PC-3 (cell line): ENCODE measurements at regions not wholly inside any gene's neighbourhood (a gene's known extent, or its start where the extent isn't known, plus 50 kb on each side); places are given as distances from the start of the nearest gene placed in this dataset.

Experiments
- ATAC-seq: fragments of 200-7000 bp; cut with Tn5 transposase; 2 replicates; pipeline ENCODE4 v1.9.1; 2020; ENCODE audit warnings: mild to moderate bottlenecking, moderate library complexity
- BruUV-seq: library from RNA; stranded (reverse); fragments of 400-500 nt; replicated peaks from 2 replicates; lab custom pipeline; 2021; lab: Mats Ljungman, UMichigan
- CTCF ChIA-PET: fragments of 300-600 bp; sonication (Branson Sonifier 250); formaldehyde crosslinking; loops from one replicate; lab custom pipeline; 2022; ENCODE audit warnings: antibody characterized with exemption; lab: Charles Lee
- POLR2A ChIA-PET: fragments of 300-600 bp; sonication (Branson Sonifier 250); formaldehyde crosslinking; loops from one replicate; lab custom pipeline; 2022; ENCODE audit warnings: antibody characterized with exemption; ENCODE audit not compliant: unreplicated experiment; lab: Charles Lee
- DNase-seq: peaks from one replicate; pipeline ENCODE4 v3.0.0-alpha.2; 2015
- H2AFZ ChIP-seq: fragments of 300-600 bp; sonication (generic); 2 replicates; pipeline ENCODE4 v1.6.0; 2016; ENCODE audit warnings: antibody characterized with exemption, low read length
- H3F3A ChIP-seq: fragments of 300-600 bp; sonication (generic); one replicate; pipeline ENCODE4 v1.6.0; 2017; ENCODE audit warnings: antibody characterized with exemption, low read length, control low read depth, mild to moderate bottlenecking; ENCODE audit not compliant: unreplicated experiment
- H3K27ac ChIP-seq: fragments of 300-600 bp; sonication (generic); 2 replicates; pipeline ENCODE4 v1.5.1; 2016; ENCODE audit warnings: mild to moderate bottlenecking, low read length
- H3K27me3 ChIP-seq: fragments of 300-600 bp; sonication (generic); 2 replicates; pipeline ENCODE4 v1.6.1; 2016; ENCODE audit warnings: low read length, mixed read lengths
- H3K36me3 ChIP-seq: fragments of 300-600 bp; sonication (generic); 2 replicates; pipeline ENCODE4 v1.6.1; 2016; ENCODE audit warnings: low read depth, mixed run types, low read length, mixed read lengths
- H3K4me1 ChIP-seq: fragments of 300-600 bp; sonication (generic); 2 replicates; pipeline ENCODE4 v1.5.1; 2016; ENCODE audit warnings: low read length; ENCODE audit not compliant: insufficient read depth
- H3K4me2 ChIP-seq: fragments of 300-600 bp; sonication (generic); 2 replicates; pipeline ENCODE4 v1.6.0; 2016; ENCODE audit warnings: low read length
- H3K4me3 ChIP-seq: fragments of 300-600 bp; sonication (generic); 2 replicates; pipeline ENCODE4 v1.5.1; 2016; ENCODE audit warnings: mild to moderate bottlenecking, low read length, mixed read lengths
- H3K79me2 ChIP-seq: fragments of 300-600 bp; sonication (generic); 2 replicates; pipeline ENCODE4 v1.6.1; 2017; ENCODE audit warnings: low read length, mixed read lengths
- H3K9ac ChIP-seq: fragments of 300-600 bp; sonication (generic); 2 replicates; pipeline ENCODE4 v1.6.0; 2016; ENCODE audit warnings: mild to moderate bottlenecking, low read length
- H3K9me2 ChIP-seq: fragments of 300-600 bp; sonication (generic); replicated peaks from 2 replicates; pipeline ENCODE4 v1.6.1; 2016; ENCODE audit warnings: mixed run types, low read length, mixed read lengths
- H3K9me3 ChIP-seq: fragments of 300-600 bp; sonication (generic); 2 replicates; pipeline ENCODE4 v1.6.1; 2016; ENCODE audit warnings: low read length, mixed read lengths
- H4K20me1 ChIP-seq: fragments of 300-600 bp; sonication (generic); 2 replicates; pipeline ENCODE4 v1.6.1; 2016; ENCODE audit warnings: low read length, mixed read lengths
- EZH2 ChIP-seq: fragments of 300-600 bp; sonication (generic); IDR thresholded peaks from one replicate; pipeline ENCODE4 v1.6.1; 2017; ENCODE audit warnings: antibody characterized with exemption, mild to moderate bottlenecking, low read length; ENCODE audit not compliant: unreplicated experiment
- EZH2phosphoT487 ChIP-seq: fragments of 300-600 bp; sonication (generic); IDR thresholded peaks from 2 replicates; pipeline ENCODE4 v1.6.1; 2018; ENCODE audit warnings: mild to moderate bottlenecking, antibody characterized with exemption, low read length, borderline replicate concordance
- intact Hi-C: fragments of 100-400 bp; cut with micrococcal nuclease; formaldehyde crosslinking; loops from 2 replicates; pipeline ENCODE4 v1.9.0; 2023
- TF ChIP-seq, protein P1 (sequence below): fragments of 300-600 bp; sonication (generic); conservative IDR thresholded peaks from 2 replicates; pipeline ENCODE4 v1.5.1; 2017; ENCODE audit warnings: antibody characterized with exemption, low read depth, mild to moderate bottlenecking, low read length

- ChIA-PET CTCF (no interaction called here), POLR2A (no interaction called here)
- H4K20me1 ChIP-seq, result no peaks in the 10 kb centered on the region
- no peaks in the 10 kb centered on the region for H3K4me1 ChIP-seq
- no peaks in the 10 kb centered on the region for H3K79me2 ChIP-seq
- no peak overlapping the region for H3K9ac ChIP-seq
- H3K9me2 ChIP-seq, result no peaks in the 10 kb centered on the region
- TF ChIP-seq, protein P1, sequence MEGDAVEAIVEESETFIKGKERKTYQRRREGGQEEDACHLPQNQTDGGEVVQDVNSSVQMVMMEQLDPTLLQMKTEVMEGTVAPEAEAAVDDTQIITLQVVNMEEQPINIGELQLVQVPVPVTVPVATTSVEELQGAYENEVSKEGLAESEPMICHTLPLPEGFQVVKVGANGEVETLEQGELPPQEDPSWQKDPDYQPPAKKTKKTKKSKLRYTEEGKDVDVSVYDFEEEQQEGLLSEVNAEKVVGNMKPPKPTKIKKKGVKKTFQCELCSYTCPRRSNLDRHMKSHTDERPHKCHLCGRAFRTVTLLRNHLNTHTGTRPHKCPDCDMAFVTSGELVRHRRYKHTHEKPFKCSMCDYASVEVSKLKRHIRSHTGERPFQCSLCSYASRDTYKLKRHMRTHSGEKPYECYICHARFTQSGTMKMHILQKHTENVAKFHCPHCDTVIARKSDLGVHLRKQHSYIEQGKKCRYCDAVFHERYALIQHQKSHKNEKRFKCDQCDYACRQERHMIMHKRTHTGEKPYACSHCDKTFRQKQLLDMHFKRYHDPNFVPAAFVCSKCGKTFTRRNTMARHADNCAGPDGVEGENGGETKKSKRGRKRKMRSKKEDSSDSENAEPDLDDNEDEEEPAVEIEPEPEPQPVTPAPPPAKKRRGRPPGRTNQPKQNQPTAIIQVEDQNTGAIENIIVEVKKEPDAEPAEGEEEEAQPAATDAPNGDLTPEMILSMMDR, result no peak
- TF ChIP-seq EZH2 (no peak), EZH2phosphoT487 (no peak)
- H3K4me3 ChIP-seq, result no peak overlapping the region
- no peak overlapping the region for H3K27ac ChIP-seq
- no peaks in the 10 kb centered on the region for H3F3A ChIP-seq
- intact Hi-C loops, result no loop called here
- BruUV-seq, result no TSS peak
- no peaks in the 10 kb centered on the region for H3K27me3 ChIP-seq
- ATAC-seq, result no peak
- H2AFZ ChIP-seq, result no peak overlapping the region
- DNase-seq, result no peak
- H3K36me3 ChIP-seq, result no peaks in the 10 kb centered on the region
- H3K4me2 ChIP-seq, result no peak overlapping the region
- H3K9me3 ChIP-seq, result no peaks in the 10 kb centered on the region
Observed at GRCh38 chr10:111556666-111557065, 479.8 kb downstream of the ADRA2A start.

GRCh38 chr10:111558211-111558610 lies 481.4 kb downstream of the ADRA2A start:
- H3K9ac ChIP-seq, result no peak overlapping the region
- H4K20me1 ChIP-seq, result no peaks in the 10 kb centered on the region
- H3K4me2 ChIP-seq, result no peak overlapping the region
- DNase-seq (no peak), ATAC-seq (no peak)
- H3K79me2 ChIP-seq, result no peaks in the 10 kb centered on the region
- H3K9me2 ChIP-seq, result no peaks in the 10 kb centered on the region
- no peaks in the 10 kb centered on the region for H3F3A ChIP-seq
- no peak for TF ChIP-seq EZH2
- TF ChIP-seq EZH2phosphoT487, result no peak
- TF ChIP-seq, protein P1, result no peak
- H3K36me3 ChIP-seq, result no peaks in the 10 kb centered on the region
- no peaks in the 10 kb centered on the region for H3K4me1 ChIP-seq
- CTCF ChIA-PET, result no interaction called here
- H2AFZ ChIP-seq, result no peak overlapping the region
- intact Hi-C loops, result no loop called here
- no peak overlapping the region for H3K4me3 ChIP-seq
- BruUV-seq, result no TSS peak
- no peak overlapping the region for H3K27ac ChIP-seq
- POLR2A ChIA-PET, result no interaction called here
- no peaks in the 10 kb centered on the region for H3K9me3 ChIP-seq
- no peaks in the 10 kb centered on the region for H3K27me3 ChIP-seq

- Histone ChIP-seq H2AFZ (no peak overlapping the region), H3K27ac (no peak overlapping the region), H3F3A (no peaks in the 10 kb centered on the region), H3K4me1 (no peaks in the 10 kb centered on the region), H3K4me2 (no peak overlapping the region), H3K36me3 (no peaks in the 10 kb centered on the region), H3K27me3 (no peaks in the 10 kb centered on the region), H3K79me2 (no peaks in the 10 kb centered on the region), H3K9me2 (no peaks in the 10 kb centered on the region), H3K9ac (no peak overlapping the region), H3K4me3 (no peak overlapping the region), H3K9me3 (no peaks in the 10 kb centered on the region), H4K20me1 (no peaks in the 10 kb centered on the region)
- ATAC-seq (no peak), DNase-seq (no peak)
- ChIA-PET CTCF (no interaction called here), POLR2A (no interaction called here)
- intact Hi-C loops, result no loop called here
- BruUV-seq, result no TSS peak
- TF ChIP-seq, protein P1, result no peak
- TF ChIP-seq EZH2phosphoT487 (no peak), EZH2 (no peak)
Observed at GRCh38 chr10:111560027-111560426, 483.2 kb downstream of the ADRA2A start.
